ENCODE measurements at regions not wholly inside any gene's neighbourhood (a gene's known extent, or its start where the extent isn't known, plus 50 kb on each side); places are given as distances from the start of the nearest gene placed in this dataset.

DNA sequence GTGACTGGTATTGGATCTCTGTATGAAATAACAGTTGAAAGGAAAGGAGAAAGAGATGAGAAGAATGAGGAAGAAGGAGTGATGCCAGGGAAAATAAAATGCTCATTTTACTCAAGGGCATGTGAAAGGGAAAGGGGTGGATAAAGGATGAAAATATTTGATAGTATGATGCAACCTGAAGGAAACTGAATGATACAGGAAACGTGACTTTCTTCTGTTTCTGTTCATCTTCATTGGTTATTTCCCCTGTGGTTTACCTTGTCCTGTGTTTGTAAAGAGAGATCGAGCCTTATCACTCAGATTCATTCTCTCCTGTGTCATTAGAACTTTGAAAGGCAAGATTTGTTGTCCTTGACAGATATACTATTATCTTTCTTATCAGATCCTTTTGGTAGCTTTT lies 243.6 kb upstream of the SLITRK3 start:
- TF ChIP-seq, protein P1, sequence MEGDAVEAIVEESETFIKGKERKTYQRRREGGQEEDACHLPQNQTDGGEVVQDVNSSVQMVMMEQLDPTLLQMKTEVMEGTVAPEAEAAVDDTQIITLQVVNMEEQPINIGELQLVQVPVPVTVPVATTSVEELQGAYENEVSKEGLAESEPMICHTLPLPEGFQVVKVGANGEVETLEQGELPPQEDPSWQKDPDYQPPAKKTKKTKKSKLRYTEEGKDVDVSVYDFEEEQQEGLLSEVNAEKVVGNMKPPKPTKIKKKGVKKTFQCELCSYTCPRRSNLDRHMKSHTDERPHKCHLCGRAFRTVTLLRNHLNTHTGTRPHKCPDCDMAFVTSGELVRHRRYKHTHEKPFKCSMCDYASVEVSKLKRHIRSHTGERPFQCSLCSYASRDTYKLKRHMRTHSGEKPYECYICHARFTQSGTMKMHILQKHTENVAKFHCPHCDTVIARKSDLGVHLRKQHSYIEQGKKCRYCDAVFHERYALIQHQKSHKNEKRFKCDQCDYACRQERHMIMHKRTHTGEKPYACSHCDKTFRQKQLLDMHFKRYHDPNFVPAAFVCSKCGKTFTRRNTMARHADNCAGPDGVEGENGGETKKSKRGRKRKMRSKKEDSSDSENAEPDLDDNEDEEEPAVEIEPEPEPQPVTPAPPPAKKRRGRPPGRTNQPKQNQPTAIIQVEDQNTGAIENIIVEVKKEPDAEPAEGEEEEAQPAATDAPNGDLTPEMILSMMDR (optimal IDR thresholded peaks at IDR 0.05 in 1 of 3, IDR thresholded peaks at IDR 0.05 in 1 of 3, conservative IDR thresholded peaks at IDR 0.05 in 1 of 3; ENCODE audit: extremely low read depth in 1 of 3, insufficient read depth in 2 of 3, low read length in 3 of 3) = no peak
- no peak for TF ChIP-seq EZH2 (IDR thresholded peaks at IDR 0.05; ENCODE audit: low read length)
